ENCODE measurements at regions not wholly inside any gene's neighbourhood (a gene's known extent, or its start where the extent isn't known, plus 50 kb on each side); places are given as distances from the start of the nearest gene placed in this dataset.

- H3K4me3 ChIP-seq (ENCODE audit: low read depth, low read length, poor library complexity, severe bottlenecking) = no peak overlapping the region
- H3K9ac ChIP-seq (ENCODE audit: low read length) = no peak overlapping the region
- no peak overlapping the region for H3K27ac ChIP-seq (ENCODE audit: low read depth, low read length, poor library complexity, severe bottlenecking)
- TF ChIP-seq EZH2 (IDR thresholded peaks at IDR 0.05; ENCODE audit: borderline replicate concordance, low read length) = no peak
- TF ChIP-seq, protein P1, sequence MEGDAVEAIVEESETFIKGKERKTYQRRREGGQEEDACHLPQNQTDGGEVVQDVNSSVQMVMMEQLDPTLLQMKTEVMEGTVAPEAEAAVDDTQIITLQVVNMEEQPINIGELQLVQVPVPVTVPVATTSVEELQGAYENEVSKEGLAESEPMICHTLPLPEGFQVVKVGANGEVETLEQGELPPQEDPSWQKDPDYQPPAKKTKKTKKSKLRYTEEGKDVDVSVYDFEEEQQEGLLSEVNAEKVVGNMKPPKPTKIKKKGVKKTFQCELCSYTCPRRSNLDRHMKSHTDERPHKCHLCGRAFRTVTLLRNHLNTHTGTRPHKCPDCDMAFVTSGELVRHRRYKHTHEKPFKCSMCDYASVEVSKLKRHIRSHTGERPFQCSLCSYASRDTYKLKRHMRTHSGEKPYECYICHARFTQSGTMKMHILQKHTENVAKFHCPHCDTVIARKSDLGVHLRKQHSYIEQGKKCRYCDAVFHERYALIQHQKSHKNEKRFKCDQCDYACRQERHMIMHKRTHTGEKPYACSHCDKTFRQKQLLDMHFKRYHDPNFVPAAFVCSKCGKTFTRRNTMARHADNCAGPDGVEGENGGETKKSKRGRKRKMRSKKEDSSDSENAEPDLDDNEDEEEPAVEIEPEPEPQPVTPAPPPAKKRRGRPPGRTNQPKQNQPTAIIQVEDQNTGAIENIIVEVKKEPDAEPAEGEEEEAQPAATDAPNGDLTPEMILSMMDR (IDR thresholded peaks at IDR 0.05; ENCODE audit: low read length) = no peak
- no peaks in the 10 kb centered on the region for H3K9me3 ChIP-seq (ENCODE audit: low read length)
- no peak overlapping the region for H3K4me2 ChIP-seq (ENCODE audit: low read length)
- no peaks in the 10 kb centered on the region for H3K79me2 ChIP-seq (ENCODE audit: insufficient read depth, low read length)
- no peaks in the 10 kb centered on the region for H3F3A ChIP-seq (ENCODE audit: insufficient read depth, low read length)
- H3K27me3 ChIP-seq (ENCODE audit: insufficient read depth, low read length) = no peaks in the 10 kb centered on the region
- H2AFZ ChIP-seq (ENCODE audit: low read length) = no peak overlapping the region
- H3K9me2 ChIP-seq (ENCODE audit: low read depth, low read length) = no peaks in the 10 kb centered on the region
- no peaks in the 10 kb centered on the region for H3K4me1 ChIP-seq (ENCODE audit: insufficient read depth, low read length, severe bottlenecking)
- no peaks in the 10 kb centered on the region for H3K36me3 ChIP-seq (ENCODE audit: insufficient read depth, low read length)
- H4K20me1 ChIP-seq (ENCODE audit: insufficient read depth, low read length) = no peaks in the 10 kb centered on the region
Measured at GRCh38 chr9:108300306-108301287, 555.2 kb downstream of the ACTL7B start.

DNA sequence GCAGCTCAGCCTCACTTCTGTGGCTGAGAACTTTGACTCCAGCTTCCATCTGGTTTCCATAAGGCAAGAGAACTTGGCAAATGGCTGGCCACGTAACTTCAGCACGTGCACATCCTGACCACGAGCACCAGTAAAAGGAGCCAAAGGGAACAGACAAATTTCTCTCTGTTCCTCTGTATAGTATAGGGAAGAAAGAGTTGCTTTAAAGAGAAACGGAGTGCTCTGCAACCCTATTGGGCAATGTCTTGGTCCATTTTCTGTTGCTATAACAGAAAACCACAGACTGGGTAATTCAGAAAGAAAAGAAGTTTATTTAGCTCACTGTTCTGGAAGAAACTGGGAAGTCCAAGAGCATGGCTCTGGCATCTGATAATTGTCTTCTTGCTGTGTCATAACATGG lies 558.7 kb downstream of the ACTL7B start:
- no peak overlapping the region for H3K4me3 ChIP-seq (ENCODE audit: low read depth, low read length, poor library complexity, severe bottlenecking)
- no peaks in the 10 kb centered on the region for H3F3A ChIP-seq (ENCODE audit: insufficient read depth, low read length)
- no peak for TF ChIP-seq EZH2 (IDR thresholded peaks at IDR 0.05; ENCODE audit: borderline replicate concordance, low read length)
- TF ChIP-seq, protein P1 (IDR thresholded peaks at IDR 0.05; ENCODE audit: low read length) = no peak
- no peak overlapping the region for H3K4me2 ChIP-seq (ENCODE audit: low read length)
- no peaks in the 10 kb centered on the region for H4K20me1 ChIP-seq (ENCODE audit: insufficient read depth, low read length)
- H3K9me2 ChIP-seq (ENCODE audit: low read depth, low read length) = no peaks in the 10 kb centered on the region
- no peak overlapping the region for H3K9ac ChIP-seq (ENCODE audit: low read length)
- no peaks in the 10 kb centered on the region for H3K79me2 ChIP-seq (ENCODE audit: insufficient read depth, low read length)
- H2AFZ ChIP-seq (ENCODE audit: low read length) = no peak overlapping the region
- H3K27me3 ChIP-seq (ENCODE audit: insufficient read depth, low read length) = no peaks in the 10 kb centered on the region
- no peaks in the 10 kb centered on the region for H3K9me3 ChIP-seq (ENCODE audit: low read length)
- H3K27ac ChIP-seq (ENCODE audit: low read depth, low read length, poor library complexity, severe bottlenecking) = no peak overlapping the region
- no peaks in the 10 kb centered on the region for H3K4me1 ChIP-seq (ENCODE audit: insufficient read depth, low read length, severe bottlenecking)
- no peaks in the 10 kb centered on the region for H3K36me3 ChIP-seq (ENCODE audit: insufficient read depth, low read length)

DNA sequence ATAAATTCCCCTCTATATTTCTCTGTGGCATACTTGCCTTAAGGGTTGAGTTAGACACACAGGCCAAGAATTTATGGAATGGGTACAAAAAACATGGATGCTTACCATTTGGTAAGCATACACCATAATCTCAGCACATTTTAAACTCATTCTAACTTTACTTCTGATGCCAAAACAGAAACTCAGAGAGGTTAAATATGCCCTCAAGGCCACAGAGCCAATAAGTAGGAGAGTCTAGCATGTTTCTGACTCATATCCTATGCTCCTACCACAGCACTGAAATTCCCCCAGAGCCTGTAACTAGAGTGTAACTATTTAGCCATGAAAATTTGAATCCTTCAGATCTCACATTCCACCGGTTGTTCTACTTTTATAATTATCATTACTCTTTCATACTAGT lies 559.7 kb downstream of the ACTL7B start:
- Histone ChIP-seq H2AFZ (ENCODE audit: low read length) (no peak overlapping the region), H3K36me3 (ENCODE audit: insufficient read depth, low read length) (no peaks in the 10 kb centered on the region)

More for the DNA sequence above, 559.7 kb downstream of the ACTL7B start:
- H3K4me3 ChIP-seq (ENCODE audit: low read depth, low read length, poor library complexity, severe bottlenecking) = no peak overlapping the region
- no peak overlapping the region for H3K4me2 ChIP-seq (ENCODE audit: low read length)
- no peak overlapping the region for H3K27ac ChIP-seq (ENCODE audit: low read depth, low read length, poor library complexity, severe bottlenecking)
- no peaks in the 10 kb centered on the region for H3K4me1 ChIP-seq (ENCODE audit: insufficient read depth, low read length, severe bottlenecking)
- no peaks in the 10 kb centered on the region for H3K9me3 ChIP-seq (ENCODE audit: low read length)
- no peaks in the 10 kb centered on the region for H3K79me2 ChIP-seq (ENCODE audit: insufficient read depth, low read length)
- no peaks in the 10 kb centered on the region for H3K27me3 ChIP-seq (ENCODE audit: insufficient read depth, low read length)
- H4K20me1 ChIP-seq (ENCODE audit: insufficient read depth, low read length) = no peaks in the 10 kb centered on the region
- no peak for TF ChIP-seq EZH2 (IDR thresholded peaks at IDR 0.05; ENCODE audit: borderline replicate concordance, low read length)
- TF ChIP-seq, protein P1 (IDR thresholded peaks at IDR 0.05; ENCODE audit: low read length) = no peak
- no peak overlapping the region for H3K9ac ChIP-seq (ENCODE audit: low read length)
- H3K9me2 ChIP-seq (ENCODE audit: low read depth, low read length) = no peaks in the 10 kb centered on the region
- H3F3A ChIP-seq (ENCODE audit: insufficient read depth, low read length) = no peaks in the 10 kb centered on the region

Measured in OCI-LY1 (cell line).